HEK293 (cell line): ENCODE measurements at regions not wholly inside any gene's neighbourhood (a gene's known extent, or its start where the extent isn't known, plus 50 kb on each side); places are given as distances from the start of the nearest gene placed in this dataset.

ENCODE experiments used
- CTCF ChIP-seq: fragments of 450-650 bp; formaldehyde crosslinking; IDR thresholded peaks from 2 replicates; pipeline ENCODE4 v1.5.1; 2016; ENCODE audit warnings: missing biosample characterization, missing genetic modification characterization
- PRDM4 ChIP-seq: fragments of 450-650 bp; formaldehyde crosslinking; IDR thresholded peaks from 2 replicates; pipeline ENCODE4 v1.5.1; 2017; ENCODE audit warnings: missing biosample characterization, missing genetic modification characterization
- ZBTB21 ChIP-seq: fragments of 450-650 bp; formaldehyde crosslinking; IDR thresholded peaks from 2 replicates; pipeline ENCODE4 v1.5.1; 2017; ENCODE audit warnings: missing biosample characterization, missing genetic modification characterization
- ZNF530 ChIP-seq: fragments of 450-650 bp; formaldehyde crosslinking; IDR thresholded peaks from 2 replicates; pipeline ENCODE4 v1.5.1; 2016; ENCODE audit warnings: low read depth, missing biosample characterization, missing genetic modification characterization
- ZNF610 ChIP-seq: fragments of 450-650 bp; formaldehyde crosslinking; IDR thresholded peaks from 2 replicates; pipeline ENCODE4 v1.5.1; 2016; ENCODE audit warnings: missing biosample characterization, missing genetic modification characterization, borderline replicate concordance

- TF ChIP-seq PRDM4 (tag by site-specific recombination), result no peak
- TF ChIP-seq ZNF610 (tag by site-specific recombination), result no peak
- TF ChIP-seq ZNF530 (tag by site-specific recombination), result no peak
- TF ChIP-seq CTCF (tag by site-specific recombination), result no peak
- no peak for TF ChIP-seq ZBTB21
Measured at GRCh38 chr5:2169430-2169808, 286.7 kb upstream of the IRX4 start.
